ENCODE measurements at regions not wholly inside any gene's neighbourhood (a gene's known extent, or its start where the extent isn't known, plus 50 kb on each side); places are given as distances from the start of the nearest gene placed in this dataset.

DNA sequence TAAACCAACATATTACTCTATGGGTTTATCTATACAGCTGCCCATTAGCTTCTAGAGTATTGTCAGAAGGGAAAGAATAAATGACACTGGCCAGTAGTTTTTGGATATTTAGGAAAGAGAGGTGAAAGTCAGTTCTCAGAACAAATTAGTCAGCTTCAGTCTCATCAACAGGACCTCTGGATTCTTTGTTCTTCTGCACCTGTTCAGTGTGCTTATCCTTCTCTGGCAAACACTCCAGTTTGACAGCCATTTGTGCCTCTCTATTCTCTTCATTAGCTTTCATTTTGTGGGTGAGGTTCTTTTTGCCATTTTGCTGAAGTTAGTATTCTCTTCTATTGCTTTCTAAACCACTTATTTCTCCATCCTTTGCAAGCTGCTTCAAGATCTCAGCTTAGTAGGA lies 107.0 kb downstream of the PCDH18 start:
- no peak for TF ChIP-seq CTCF (IDR thresholded peaks at IDR 0.05)
- TF ChIP-seq, protein P1, sequence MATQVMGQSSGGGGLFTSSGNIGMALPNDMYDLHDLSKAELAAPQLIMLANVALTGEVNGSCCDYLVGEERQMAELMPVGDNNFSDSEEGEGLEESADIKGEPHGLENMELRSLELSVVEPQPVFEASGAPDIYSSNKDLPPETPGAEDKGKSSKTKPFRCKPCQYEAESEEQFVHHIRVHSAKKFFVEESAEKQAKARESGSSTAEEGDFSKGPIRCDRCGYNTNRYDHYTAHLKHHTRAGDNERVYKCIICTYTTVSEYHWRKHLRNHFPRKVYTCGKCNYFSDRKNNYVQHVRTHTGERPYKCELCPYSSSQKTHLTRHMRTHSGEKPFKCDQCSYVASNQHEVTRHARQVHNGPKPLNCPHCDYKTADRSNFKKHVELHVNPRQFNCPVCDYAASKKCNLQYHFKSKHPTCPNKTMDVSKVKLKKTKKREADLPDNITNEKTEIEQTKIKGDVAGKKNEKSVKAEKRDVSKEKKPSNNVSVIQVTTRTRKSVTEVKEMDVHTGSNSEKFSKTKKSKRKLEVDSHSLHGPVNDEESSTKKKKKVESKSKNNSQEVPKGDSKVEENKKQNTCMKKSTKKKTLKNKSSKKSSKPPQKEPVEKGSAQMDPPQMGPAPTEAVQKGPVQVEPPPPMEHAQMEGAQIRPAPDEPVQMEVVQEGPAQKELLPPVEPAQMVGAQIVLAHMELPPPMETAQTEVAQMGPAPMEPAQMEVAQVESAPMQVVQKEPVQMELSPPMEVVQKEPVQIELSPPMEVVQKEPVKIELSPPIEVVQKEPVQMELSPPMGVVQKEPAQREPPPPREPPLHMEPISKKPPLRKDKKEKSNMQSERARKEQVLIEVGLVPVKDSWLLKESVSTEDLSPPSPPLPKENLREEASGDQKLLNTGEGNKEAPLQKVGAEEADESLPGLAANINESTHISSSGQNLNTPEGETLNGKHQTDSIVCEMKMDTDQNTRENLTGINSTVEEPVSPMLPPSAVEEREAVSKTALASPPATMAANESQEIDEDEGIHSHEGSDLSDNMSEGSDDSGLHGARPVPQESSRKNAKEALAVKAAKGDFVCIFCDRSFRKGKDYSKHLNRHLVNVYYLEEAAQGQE (IDR thresholded peaks at IDR 0.05) = no peak
- TF ChIP-seq, protein P2, sequence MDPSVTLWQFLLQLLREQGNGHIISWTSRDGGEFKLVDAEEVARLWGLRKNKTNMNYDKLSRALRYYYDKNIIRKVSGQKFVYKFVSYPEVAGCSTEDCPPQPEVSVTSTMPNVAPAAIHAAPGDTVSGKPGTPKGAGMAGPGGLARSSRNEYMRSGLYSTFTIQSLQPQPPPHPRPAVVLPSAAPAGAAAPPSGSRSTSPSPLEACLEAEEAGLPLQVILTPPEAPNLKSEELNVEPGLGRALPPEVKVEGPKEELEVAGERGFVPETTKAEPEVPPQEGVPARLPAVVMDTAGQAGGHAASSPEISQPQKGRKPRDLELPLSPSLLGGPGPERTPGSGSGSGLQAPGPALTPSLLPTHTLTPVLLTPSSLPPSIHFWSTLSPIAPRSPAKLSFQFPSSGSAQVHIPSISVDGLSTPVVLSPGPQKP (IDR thresholded peaks at IDR 0.05; ENCODE audit: low read depth, low read length) = no peak

All from A549 (cell line).